ENCODE measurements at regions not wholly inside any gene's neighbourhood (a gene's known extent, or its start where the extent isn't known, plus 50 kb on each side); places are given as distances from the start of the nearest gene placed in this dataset.

DNA sequence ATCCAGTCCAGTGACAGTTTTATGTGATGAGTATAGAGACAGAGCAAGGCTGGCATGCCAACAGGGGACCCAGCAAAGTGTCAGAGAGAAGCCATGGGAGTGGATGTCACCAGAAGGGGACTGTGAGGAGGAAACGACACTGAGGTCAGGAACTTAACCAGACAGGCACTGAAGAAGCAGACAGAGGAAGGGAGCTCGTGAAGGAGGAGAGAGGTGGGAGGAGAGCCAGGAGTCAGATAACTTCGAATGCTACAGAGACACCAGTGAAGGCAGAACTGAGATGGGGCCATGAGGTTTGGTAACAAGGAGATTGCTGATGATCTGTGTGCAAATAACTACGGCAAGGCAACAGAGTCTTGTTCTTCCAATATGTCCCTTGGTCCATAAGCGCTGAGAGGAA, 211.1 kb upstream of the FOXA2 start:
- no peak overlapping the region for H3K4me2 ChIP-seq (ENCODE audit: insufficient read depth, insufficient read length, low read length)
- H3K18ac ChIP-seq (ENCODE audit: insufficient read length, low read depth, low read length) = no peak overlapping the region
- no peak overlapping the region for H2BK12ac ChIP-seq (ENCODE audit: insufficient read length, low read depth, low read length)
- Mint-ChIP-seq H3K4me1 (peaks cover 10 to 11% of the 10 kb centered on the region in 2 experiments), H3K4me3 (no peak overlapping the region), H3K36me3 (ENCODE audit: insufficient read depth in 1 of 3, low read depth in 3 of 3) (no peaks in the 10 kb centered on the region; a peak in 1 of 7 replicates), H3K27ac (no peak overlapping the region), H3K27me3 (ENCODE audit: low read depth) (peaks cover 5% of the 10 kb centered on the region; the same call in 1 of the 2 replicates), H3K9me3 (no peaks in the 10 kb centered on the region)
- peaks cover under 1% of the 10 kb centered on the region; the same call in 1 of the 2 replicates for H3K4me1 ChIP-seq (ENCODE audit: insufficient read depth, low read length)
- no peak overlapping the region for H3K27ac ChIP-seq (ENCODE audit: insufficient read length, low read depth, low read length)
- no peak overlapping the region for H3T11ph ChIP-seq (ENCODE audit: low read length)
- H2BK20ac ChIP-seq (ENCODE audit: low read depth, low read length, poor library complexity, severe bottlenecking) = no peak overlapping the region
- DNase-seq = no peak
- H3K23me2 ChIP-seq (ENCODE audit: insufficient read length, low read depth, low read length, poor library complexity, severe bottlenecking) = no peaks in the 10 kb centered on the region
- no peak overlapping the region for H3K14ac ChIP-seq (ENCODE audit: insufficient read depth, low read length)
- no peak overlapping the region for H4K5ac ChIP-seq (ENCODE audit: insufficient read length, low read depth, low read length)
- WGBS (ENCODE audit: extremely low coverage, insufficient read length, low lambda C conversion rate) = no CpG with 5 or more reads among the region's 5 CpGs
- no peak for TF ChIP-seq CTCF (conservative IDR thresholded peaks at IDR 0.05)
- no peak overlapping the region for H4K91ac ChIP-seq (ENCODE audit: insufficient read length, low read depth, low read length)
- no peak overlapping the region for H3K56ac ChIP-seq (ENCODE audit: insufficient read length, low read depth, low read length)
- no peaks in the 10 kb centered on the region for H3K79me2 ChIP-seq (ENCODE audit: insufficient read depth, low read length)
- no peak overlapping the region for H2BK120ac ChIP-seq (ENCODE audit: low read depth, low read length, poor library complexity, severe bottlenecking)
- no peak overlapping the region for H3K23ac ChIP-seq (ENCODE audit: insufficient read length, low read depth, low read length)
- H4K8ac ChIP-seq (replicated peaks; ENCODE audit: insufficient read length, low read depth, low read length) = no peak overlapping the region
- no peaks in the 10 kb centered on the region for H3K27me3 ChIP-seq (ENCODE audit: insufficient read depth, low read length)
- no peak overlapping the region for H2BK5ac ChIP-seq (ENCODE audit: insufficient read length, low read length)
- no peaks in the 10 kb centered on the region for H4K20me1 ChIP-seq (ENCODE audit: control insufficient read depth, insufficient read depth, insufficient read length)
- H2BK15ac ChIP-seq (ENCODE audit: low read depth, low read length) = no peak overlapping the region
- no peaks in the 10 kb centered on the region for H3K79me1 ChIP-seq (ENCODE audit: insufficient read depth, low read depth, low read length, poor library complexity, severe bottlenecking)
- no peaks in the 10 kb centered on the region for H3K9me3 ChIP-seq (ENCODE audit: control insufficient read depth, low read depth, low read length)
- H3K9ac ChIP-seq (ENCODE audit: extremely low read depth, insufficient read length, low read length) = no peak overlapping the region
- H2AFZ ChIP-seq (ENCODE audit: low read length) = no peak overlapping the region
- H3K4ac ChIP-seq (ENCODE audit: low read depth, low read length) = no peak overlapping the region
- H2AK5ac ChIP-seq (ENCODE audit: insufficient read length, low read length) = no peak overlapping the region
